Trophoblast cell (in vitro differentiated cells and primary cell): ENCODE measurements at regions not wholly inside any gene's neighbourhood (a gene's known extent, or its start where the extent isn't known, plus 50 kb on each side); places are given as distances from the start of the nearest gene placed in this dataset.

Experiments used
- DNase-seq, 2 donors: peaks; one replicate each; pipeline ENCODE4 v3.0.0-alpha.2; 2016
- H2AFZ ChIP-seq: 2 replicates; pipeline ENCODE4 v1.6.1; 2013; ENCODE audit warnings: low read length, moderate library complexity, mild to moderate bottlenecking; ENCODE audit not compliant: insufficient read depth, poor library complexity
- H2AK5ac ChIP-seq: 2 replicates; pipeline ENCODE4 v1.6.1; 2013; ENCODE audit warnings: mild to moderate bottlenecking, low read length
- H2BK120ac ChIP-seq: 2 replicates; pipeline ENCODE4 v1.6.1; 2013; ENCODE audit warnings: low read length, mild to moderate bottlenecking, moderate library complexity; ENCODE audit not compliant: insufficient read depth, poor library complexity
- H2BK12ac ChIP-seq: 2 replicates; pipeline ENCODE4 v1.6.1; 2013; ENCODE audit warnings: mild to moderate bottlenecking, low read length, moderate library complexity
- H2BK5ac ChIP-seq: 2 replicates; pipeline ENCODE4 v1.6.1; 2013; ENCODE audit warnings: low read length, low read depth, moderate library complexity, mild to moderate bottlenecking; ENCODE audit not compliant: poor library complexity
- H3K14ac ChIP-seq: 2 replicates; pipeline ENCODE4 v1.6.1; 2013; ENCODE audit warnings: mild to moderate bottlenecking, low read length
- H3K18ac ChIP-seq: 2 replicates; pipeline ENCODE4 v1.6.1; 2013; ENCODE audit warnings: mild to moderate bottlenecking, low read length
- H3K23ac ChIP-seq: 2 replicates; pipeline ENCODE4 v1.6.1; 2013; ENCODE audit warnings: low read length
- H3K27ac ChIP-seq: 2 replicates; pipeline ENCODE4 v1.5.1; 2013; ENCODE audit warnings: low read depth, mild to moderate bottlenecking, inconsistent platforms, low read length, moderate library complexity
- H3K27me3 ChIP-seq: 2 replicates; pipeline ENCODE4 v1.6.1; 2013; ENCODE audit warnings: inconsistent platforms, mild to moderate bottlenecking, low read length, moderate library complexity; ENCODE audit not compliant: insufficient read depth
- H3K36me3 ChIP-seq, 2 experiments: 1 replicate in 1 of 2; 2 replicates in 1 of 2; pipeline ENCODE4 v1.6.1; 2013; ENCODE audit warnings: low read length in 2 of 2, mild to moderate bottlenecking in 2 of 2, moderate library complexity in 1 of 2; ENCODE audit not compliant: insufficient read depth in 2 of 2, control insufficient read depth in 1 of 2
- H3K4ac ChIP-seq: 2 replicates; pipeline ENCODE4 v1.6.1; 2013; ENCODE audit warnings: low read depth, mild to moderate bottlenecking, low read length, moderate library complexity
- H3K4me1 ChIP-seq, 2 experiments: 1 replicate in 1 of 2; 2 replicates in 1 of 2; pipeline ENCODE4 v1.6.1; 2013; ENCODE audit warnings: low read length in 2 of 2, mild to moderate bottlenecking in 2 of 2, moderate library complexity in 1 of 2; ENCODE audit not compliant: insufficient read depth in 2 of 2, control insufficient read depth in 1 of 2
- H3K4me2 ChIP-seq: 2 replicates; pipeline ENCODE4 v1.6.1; 2013; ENCODE audit warnings: inconsistent platforms, mild to moderate bottlenecking, low read length, moderate library complexity
- H3K4me3 ChIP-seq: 2 replicates; pipeline ENCODE4 v1.5.1; 2013; ENCODE audit warnings: mild to moderate bottlenecking, low read depth, low read length, inconsistent platforms
- H3K79me1 ChIP-seq: one replicate; pipeline ENCODE4 v1.6.1; 2013; ENCODE audit warnings: low read length
- H3K79me2 ChIP-seq: 2 replicates; pipeline ENCODE4 v1.6.1; 2013; ENCODE audit warnings: low read length, mild to moderate bottlenecking; ENCODE audit not compliant: control insufficient read depth, insufficient read depth, poor library complexity
- H3K9ac ChIP-seq: 2 replicates; pipeline ENCODE4 v1.6.1; 2013; ENCODE audit warnings: mild to moderate bottlenecking, low read length
- H3K9me3 ChIP-seq: 2 replicates; pipeline ENCODE4 v1.6.1; 2013; ENCODE audit warnings: low read depth, mild to moderate bottlenecking, control low read depth, inconsistent platforms, low read length; ENCODE audit not compliant: insufficient read depth
- H4K12ac ChIP-seq: 2 replicates; pipeline ENCODE4 v1.6.1; 2013; ENCODE audit warnings: low read depth, mild to moderate bottlenecking, low read length, moderate library complexity
- H4K8ac ChIP-seq: 2 replicates; pipeline ENCODE4 v1.6.1; 2013; ENCODE audit warnings: low read depth, mild to moderate bottlenecking, low read length, moderate library complexity
- H4K91ac ChIP-seq: one replicate; pipeline ENCODE4 v1.6.1; 2013; ENCODE audit warnings: low read depth, mild to moderate bottlenecking, low read length, moderate library complexity
- WGBS: extraction: QIAGEN DNeasy Blood & Tissue Kit; methylation state at CpG from one replicate; pipeline ENCODE4 v1.1.7; 2013; ENCODE audit warnings: missing lambda C conversion rate; ENCODE audit not compliant: insufficient read length, insufficient coverage; ENCODE audit errors: extremely low coverage; 5-methylcytosine and 5-hydroxymethylcytosine counted together

GRCh38 chr10:131435760-131436457, 124.4 kb upstream of the TCERG1L start:
- no CpG with 5 or more reads among the region's 18 CpGs for WGBS
- no peak overlapping the region for H3K27ac ChIP-seq
- H3K18ac ChIP-seq: no peak overlapping the region
- no peak overlapping the region for H4K91ac ChIP-seq
- H3K9ac ChIP-seq: no peak overlapping the region
- H2AFZ ChIP-seq: no peak overlapping the region
- no peaks in the 10 kb centered on the region for H3K4me1 ChIP-seq
- no peak overlapping the region for H2AK5ac ChIP-seq
- H3K79me1 ChIP-seq: no peaks in the 10 kb centered on the region
- no peak overlapping the region for H2BK120ac ChIP-seq
- H3K36me3 ChIP-seq: no peaks in the 10 kb centered on the region
- no peak overlapping the region for H4K8ac ChIP-seq
- H2BK5ac ChIP-seq: no peak overlapping the region
- no peaks in the 10 kb centered on the region for H3K79me2 ChIP-seq
- no peak overlapping the region for H4K12ac ChIP-seq
- no peak overlapping the region for H3K23ac ChIP-seq
- H2BK12ac ChIP-seq: no peak overlapping the region
- no peak for DNase-seq
- H3K14ac ChIP-seq: no peak overlapping the region
- H3K27me3 ChIP-seq: no peaks in the 10 kb centered on the region
- H3K4me2 ChIP-seq: no peak overlapping the region
- no peak overlapping the region for H3K4ac ChIP-seq
- H3K9me3 ChIP-seq: no peaks in the 10 kb centered on the region
- no peak overlapping the region for H3K4me3 ChIP-seq

GRCh38 chr10:131436458-131436857, 124.9 kb upstream of the TCERG1L start:
- no peak overlapping the region for H3K27ac ChIP-seq
- no peaks in the 10 kb centered on the region for H3K79me2 ChIP-seq
- H4K8ac ChIP-seq: no peak overlapping the region
- H3K4me3 ChIP-seq: no peak overlapping the region
- WGBS: no CpG with 5 or more reads among the region's 4 CpGs
- no peak overlapping the region for H2AFZ ChIP-seq
- H3K27me3 ChIP-seq: no peaks in the 10 kb centered on the region
- H3K14ac ChIP-seq: no peak overlapping the region
- H3K36me3 ChIP-seq: no peaks in the 10 kb centered on the region
- H3K9ac ChIP-seq: no peak overlapping the region
- no peak overlapping the region for H2BK5ac ChIP-seq
- H2AK5ac ChIP-seq: no peak overlapping the region
- no peak overlapping the region for H2BK120ac ChIP-seq
- H3K23ac ChIP-seq: no peak overlapping the region
- H3K4ac ChIP-seq: no peak overlapping the region
- no peak overlapping the region for H3K4me2 ChIP-seq
- DNase-seq: no peak
- no peak overlapping the region for H4K91ac ChIP-seq
- no peaks in the 10 kb centered on the region for H3K4me1 ChIP-seq
- H3K18ac ChIP-seq: no peak overlapping the region
- H4K12ac ChIP-seq: no peak overlapping the region
- no peak overlapping the region for H2BK12ac ChIP-seq
- no peaks in the 10 kb centered on the region for H3K79me1 ChIP-seq
- no peaks in the 10 kb centered on the region for H3K9me3 ChIP-seq

- Histone ChIP-seq H3K18ac (no peak overlapping the region), H3K79me1 (no peaks in the 10 kb centered on the region), H3K4me1 (no peaks in the 10 kb centered on the region), H3K27ac (no peak overlapping the region), H4K12ac (no peak overlapping the region), H4K91ac (no peak overlapping the region), H2AFZ (no peak overlapping the region), H2AK5ac (no peak overlapping the region), H2BK120ac (no peak overlapping the region), H3K23ac (no peak overlapping the region), H3K36me3 (no peaks in the 10 kb centered on the region), H3K14ac (no peak overlapping the region), H3K4me2 (no peak overlapping the region), H3K79me2 (no peaks in the 10 kb centered on the region), H4K8ac (no peak overlapping the region), H3K4me3 (no peak overlapping the region), H3K27me3 (no peaks in the 10 kb centered on the region), H3K4ac (no peak overlapping the region), H2BK5ac (no peak overlapping the region), H3K9ac (no peak overlapping the region), H3K9me3 (no peaks in the 10 kb centered on the region), H2BK12ac (no peak overlapping the region)
- DNase-seq: no peak
- no CpG with 5 or more reads among the region's 13 CpGs for WGBS
Measured at GRCh38 chr10:131437556-131438475, 126.3 kb upstream of the TCERG1L start.

- H3K79me2 ChIP-seq: no peaks in the 10 kb centered on the region
- H3K4me3 ChIP-seq: no peak overlapping the region
- no peaks in the 10 kb centered on the region for H3K79me1 ChIP-seq
- H3K9ac ChIP-seq: no peak overlapping the region
- H4K12ac ChIP-seq: no peak overlapping the region
- H2BK120ac ChIP-seq: no peak overlapping the region
- H3K27ac ChIP-seq: no peak overlapping the region
- H4K91ac ChIP-seq: no peak overlapping the region
- no peak overlapping the region for H3K4ac ChIP-seq
- H3K36me3 ChIP-seq: no peaks in the 10 kb centered on the region
- H2BK12ac ChIP-seq: no peak overlapping the region
- no peaks in the 10 kb centered on the region for H3K27me3 ChIP-seq
- no peak overlapping the region for H3K4me2 ChIP-seq
- no peaks in the 10 kb centered on the region for H3K9me3 ChIP-seq
- no peak overlapping the region for H3K23ac ChIP-seq
- H2AK5ac ChIP-seq: no peak overlapping the region
- H3K14ac ChIP-seq: no peak overlapping the region
- H3K18ac ChIP-seq: no peak overlapping the region
- DNase-seq: no peak
- H3K4me1 ChIP-seq: no peaks in the 10 kb centered on the region
- no peak overlapping the region for H2AFZ ChIP-seq
- H2BK5ac ChIP-seq: no peak overlapping the region
- H4K8ac ChIP-seq: no peak overlapping the region
- 100% methylated on average over 1 of the region's 4 CpGs for WGBS
Measured at GRCh38 chr10:131438665-131439064, 127.1 kb upstream of the TCERG1L start.
